SK-N-MC (cell line): ENCODE measurements at regions not wholly inside any gene's neighbourhood (a gene's known extent, or its start where the extent isn't known, plus 50 kb on each side); places are given as distances from the start of the nearest gene placed in this dataset.

Experiments
- EZH2 ChIP-seq: fragments of 200-600 bp; sonication (generic); IDR thresholded peaks from one replicate; pipeline ENCODE4 v1.6.1; 2017; ENCODE audit warnings: antibody characterized with exemption
- POLR2AphosphoS5 ChIP-seq: IDR thresholded peaks from 2 replicates; pipeline ENCODE4 v1.6.1; 2012; ENCODE audit warnings: mild to moderate bottlenecking, low read depth, low read length, borderline replicate concordance

DNA sequence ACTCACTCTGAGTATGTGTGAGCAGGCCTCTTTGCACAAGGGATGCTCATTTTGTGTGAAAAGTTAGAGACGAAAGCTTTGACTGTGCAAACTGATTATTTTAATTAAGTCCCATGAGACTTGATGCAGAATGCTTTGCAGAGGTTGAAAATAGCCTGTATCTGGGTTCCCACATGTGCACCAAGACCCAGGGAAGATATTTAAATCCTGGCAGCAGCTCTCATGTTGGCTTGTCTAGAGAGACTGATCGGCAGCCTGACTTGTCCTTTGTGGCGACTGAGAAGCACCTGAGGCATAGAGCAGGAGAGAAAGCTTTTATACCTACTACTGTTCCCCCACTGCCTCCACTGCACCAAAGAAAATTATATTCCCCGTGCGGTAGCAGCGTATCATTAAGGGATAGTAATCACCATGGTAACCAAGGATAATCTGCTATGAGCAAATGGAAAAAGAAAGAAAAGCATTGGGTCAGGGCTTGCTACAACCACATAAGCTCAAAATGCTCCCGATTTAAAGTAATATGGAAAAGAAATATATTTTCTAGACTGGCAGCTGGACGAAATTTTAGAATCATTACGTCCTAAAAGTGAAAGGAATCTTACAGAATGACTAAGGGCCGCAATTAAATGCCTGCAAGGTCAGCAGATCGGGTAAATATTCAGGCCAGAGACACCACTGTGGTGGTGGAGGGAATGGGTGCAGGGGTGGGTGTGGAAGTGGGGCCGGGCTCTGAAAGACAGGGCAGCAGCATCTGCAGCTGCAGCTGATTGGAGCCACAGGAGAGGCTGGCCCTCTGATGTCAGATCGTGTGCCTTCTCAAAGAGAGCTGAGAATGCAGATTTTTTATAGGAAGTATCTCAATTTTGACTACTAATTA, 135.3 kb upstream of the EPB41L4A start:
- no peak for TF ChIP-seq EZH2
- TF ChIP-seq POLR2AphosphoS5, result no peak
